SK-N-MC (cell line): ENCODE measurements at regions not wholly inside any gene's neighbourhood (a gene's known extent, or its start where the extent isn't known, plus 50 kb on each side); places are given as distances from the start of the nearest gene placed in this dataset.

Experiments
- DNase-seq: peaks from one replicate; pipeline ENCODE4 v3.0.0-alpha.2; 2011; ENCODE audit warnings: low read depth, low spot score
- H3K27ac ChIP-seq: fragments of 200-600 bp; sonication (generic); 2 replicates; pipeline ENCODE4 v1.5.1; 2016; ENCODE audit warnings: mixed run types
- H3K36me3 ChIP-seq: fragments of 200-600 bp; sonication (generic); 2 replicates; pipeline ENCODE4 v1.6.1; 2017; ENCODE audit warnings: antibody characterized with exemption, low read length, mixed read lengths; ENCODE audit not compliant: insufficient read depth
- H3K4me3 ChIP-seq: fragments of 200-600 bp; sonication (generic); 2 replicates; pipeline ENCODE4 v1.5.1; 2016
- H3K9ac ChIP-seq: fragments of 200-600 bp; sonication (generic); 2 replicates; pipeline ENCODE4 v1.8.0; 2017; ENCODE audit warnings: mixed run types, mixed read lengths; ENCODE audit not compliant: insufficient read length
- H3K9me3 ChIP-seq: fragments of 200-600 bp; sonication (generic); 2 replicates; pipeline ENCODE4 v1.6.1; 2017; ENCODE audit warnings: low read depth, mild to moderate bottlenecking, antibody characterized with exemption, low read length, moderate library complexity, mixed read lengths
- EZH2 ChIP-seq: fragments of 200-600 bp; sonication (generic); IDR thresholded peaks from one replicate; pipeline ENCODE4 v1.6.1; 2017; ENCODE audit warnings: antibody characterized with exemption
- FOXP2 ChIP-seq: optimal IDR thresholded peaks from 2 replicates; pipeline ENCODE3; 2011; ENCODE audit warnings: mild to moderate bottlenecking, moderate library complexity; ENCODE audit not compliant: insufficient read depth; ENCODE audit errors: extremely low read length, control extremely low read depth
- POLR2AphosphoS5 ChIP-seq: IDR thresholded peaks from 2 replicates; pipeline ENCODE4 v1.6.1; 2012; ENCODE audit warnings: mild to moderate bottlenecking, low read depth, low read length, borderline replicate concordance

GRCh38 chr15:95929232-95929846, 401.2 kb upstream of the NR2F2 start:
- Histone ChIP-seq H3K27ac (no peak overlapping the region), H3K9ac (no peak overlapping the region), H3K9me3 (no peaks in the 10 kb centered on the region), H3K4me3 (no peak overlapping the region), H3K36me3 (no peaks in the 10 kb centered on the region)
- DNase-seq = no peak
- TF ChIP-seq EZH2 = no peak
- no peak for TF ChIP-seq POLR2AphosphoS5
- TF ChIP-seq FOXP2 = no peak

DNA sequence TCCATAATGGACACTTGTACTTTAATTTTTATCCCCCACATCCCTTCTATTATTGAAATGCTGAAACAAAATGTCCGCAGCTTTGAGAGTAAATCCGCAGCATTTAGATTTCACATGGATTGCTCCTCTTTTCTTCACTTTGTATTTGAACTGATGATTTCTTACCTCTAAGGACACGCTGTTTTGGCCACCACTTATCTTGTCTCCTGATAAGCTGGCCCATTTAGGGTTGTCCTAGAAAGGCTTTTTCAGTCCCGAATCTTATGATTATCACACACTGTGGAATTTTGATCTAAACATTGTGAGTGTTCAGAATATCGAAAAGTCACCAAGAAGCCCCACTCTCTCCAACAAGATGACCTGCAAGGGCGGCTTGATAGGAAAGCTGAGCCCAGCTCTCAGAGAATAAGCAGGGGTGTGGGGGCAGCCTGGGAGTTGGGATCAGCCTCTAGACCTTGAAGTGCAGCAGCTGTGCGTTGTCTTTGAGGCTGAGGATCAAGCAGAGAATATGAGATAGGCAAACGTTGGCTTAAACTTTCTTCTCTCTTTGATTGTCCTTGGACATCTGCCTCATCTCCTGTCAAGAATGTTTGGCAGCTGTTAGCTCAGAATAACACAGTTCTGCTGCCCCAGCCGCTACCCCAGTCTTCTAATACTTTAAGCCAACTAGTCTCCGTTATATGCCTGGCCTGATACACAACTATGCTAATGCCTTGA, 399.7 kb upstream of the NR2F2 start:
- H3K27ac ChIP-seq = no peak overlapping the region
- H3K9me3 ChIP-seq = no peaks in the 10 kb centered on the region
- no peak for TF ChIP-seq FOXP2
- TF ChIP-seq POLR2AphosphoS5 = no peak
- no peak for TF ChIP-seq EZH2
- H3K4me3 ChIP-seq = no peak overlapping the region
- no peaks in the 10 kb centered on the region for H3K36me3 ChIP-seq
- no peak for DNase-seq
- no peak overlapping the region for H3K9ac ChIP-seq

- Histone ChIP-seq H3K36me3 (no peaks in the 10 kb centered on the region), H3K9me3 (no peaks in the 10 kb centered on the region), H3K27ac (no peak overlapping the region), H3K9ac (no peak overlapping the region), H3K4me3 (no peak overlapping the region)
- DNase-seq = no peak
- TF ChIP-seq FOXP2 = no peak
- TF ChIP-seq EZH2 = no peak
- TF ChIP-seq POLR2AphosphoS5 = no peak
Measured at GRCh38 chr15:95931619-95932018, 398.9 kb upstream of the NR2F2 start.

DNA sequence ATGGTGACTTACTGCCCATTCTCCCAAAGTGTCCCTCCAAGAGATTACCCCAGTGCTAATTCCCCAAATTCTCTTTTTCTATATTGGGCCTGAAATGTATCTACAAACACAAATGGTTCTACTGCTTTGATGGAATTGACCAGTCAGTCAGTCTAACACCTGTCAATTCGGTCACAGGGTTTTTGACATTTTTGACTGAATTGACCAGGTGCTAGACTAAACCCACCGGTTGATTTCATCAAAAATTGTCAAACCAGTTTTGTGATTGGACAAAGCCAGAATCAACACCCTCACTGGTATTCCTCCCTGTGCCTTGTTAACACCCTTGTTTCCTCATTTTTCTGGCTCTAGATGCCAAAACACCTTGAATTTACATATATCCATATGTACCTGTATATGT, 398.4 kb upstream of the NR2F2 start:
- no peaks in the 10 kb centered on the region for H3K9me3 ChIP-seq
- H3K9ac ChIP-seq = no peak overlapping the region
- TF ChIP-seq POLR2AphosphoS5 (no peak), FOXP2 (no peak)
- no peak overlapping the region for H3K27ac ChIP-seq
- H3K4me3 ChIP-seq = no peak overlapping the region
- H3K36me3 ChIP-seq = no peaks in the 10 kb centered on the region
- DNase-seq = no peak

DNA sequence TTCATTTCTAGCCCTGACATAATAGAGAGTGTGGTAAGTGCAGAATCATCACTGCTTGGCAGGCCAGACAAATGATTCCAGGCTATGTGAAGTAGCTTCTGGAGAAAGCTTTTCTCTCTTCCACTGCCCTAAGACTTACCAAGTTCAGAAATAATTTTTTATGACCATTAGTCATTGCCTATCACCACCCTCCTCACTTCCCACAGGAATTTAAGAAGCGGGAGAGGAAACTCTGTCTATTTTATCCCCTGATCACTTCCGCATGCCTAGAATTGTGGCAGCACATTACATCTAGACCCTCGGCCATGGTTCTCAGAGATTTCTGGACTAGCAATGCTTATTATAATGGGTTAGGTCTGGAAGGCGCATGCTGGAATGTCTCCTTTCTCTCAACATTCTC, 397.8 kb upstream of the NR2F2 start:
- TF ChIP-seq FOXP2 (no peak), EZH2 (no peak), POLR2AphosphoS5 (no peak)
- Histone ChIP-seq H3K9ac (no peak overlapping the region), H3K4me3 (no peak overlapping the region), H3K9me3 (no peaks in the 10 kb centered on the region), H3K36me3 (no peaks in the 10 kb centered on the region), H3K27ac (no peak overlapping the region)
- no peak for DNase-seq

DNA sequence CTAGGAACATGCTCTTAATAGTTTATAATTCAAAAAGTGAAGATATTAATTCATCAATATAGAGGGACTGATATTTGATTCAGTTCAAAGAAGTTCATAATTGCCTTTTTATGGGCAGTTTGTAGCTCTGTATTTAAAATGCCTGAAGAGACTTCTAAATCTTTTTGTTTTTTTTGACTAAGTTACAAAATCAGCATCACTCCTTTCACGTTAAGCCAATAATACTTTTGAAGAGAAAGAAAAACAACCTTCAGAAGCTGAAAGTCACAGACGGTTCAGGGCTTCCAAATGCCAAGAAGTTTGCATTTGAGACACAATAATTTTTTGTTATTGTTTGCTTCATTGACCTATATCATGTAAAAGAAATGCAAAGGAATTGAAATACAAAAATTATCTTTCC, 394.6 kb upstream of the NR2F2 start:
- Histone ChIP-seq H3K9ac (no peak overlapping the region), H3K27ac (no peak overlapping the region), H3K36me3 (no peaks in the 10 kb centered on the region), H3K9me3 (no peaks in the 10 kb centered on the region), H3K4me3 (no peak overlapping the region)
- no peak for TF ChIP-seq EZH2
- no peak for TF ChIP-seq FOXP2
- TF ChIP-seq POLR2AphosphoS5 = no peak
- DNase-seq = no peak

- TF ChIP-seq FOXP2 = no peak
- TF ChIP-seq POLR2AphosphoS5 = no peak
- no peak for TF ChIP-seq EZH2
- no peak for DNase-seq
- Histone ChIP-seq H3K9ac (no peak overlapping the region), H3K27ac (no peak overlapping the region), H3K4me3 (no peak overlapping the region), H3K9me3 (no peaks in the 10 kb centered on the region), H3K36me3 (no peaks in the 10 kb centered on the region)
Measured at GRCh38 chr15:95937128-95937528, 393.4 kb upstream of the NR2F2 start.

- no peak overlapping the region for H3K27ac ChIP-seq
- TF ChIP-seq FOXP2 (no peak), POLR2AphosphoS5 (no peak), EZH2 (no peak)
- H3K4me3 ChIP-seq = no peak overlapping the region
- no peaks in the 10 kb centered on the region for H3K9me3 ChIP-seq
- H3K36me3 ChIP-seq = no peaks in the 10 kb centered on the region
- H3K9ac ChIP-seq = no peak overlapping the region
- no peak for DNase-seq
Measured at GRCh38 chr15:95940431-95940985, 390.0 kb upstream of the NR2F2 start.
